ENCODE measurements at regions not wholly inside any gene's neighbourhood (a gene's known extent, or its start where the extent isn't known, plus 50 kb on each side); places are given as distances from the start of the nearest gene placed in this dataset.

- TF ChIP-seq CTCF (IDR thresholded peaks at IDR 0.05) = no peak
- no peak for TF ChIP-seq POLR2A (IDR thresholded peaks at IDR 0.05)
Observed at GRCh38 chr3:102017784-102018183, 168.5 kb downstream of the NFKBIZ start.

Measured in Peyer's patch (tissue), 4 donors.